GM23338 (cell line): ENCODE measurements at regions not wholly inside any gene's neighbourhood (a gene's known extent, or its start where the extent isn't known, plus 50 kb on each side); places are given as distances from the start of the nearest gene placed in this dataset.

Experiments
- ATAC-seq: fragments of 200-7000 bp; cut with Tn5 transposase; 3 replicates; pipeline ENCODE4 v1.9.1; 2020
- DNase-seq: peaks from one replicate; pipeline ENCODE4 v3.0.0-alpha.2; 2015; ENCODE audit warnings: low spot score
- H2AFZ ChIP-seq: fragments of 200-600 bp; sonication (generic); 2 replicates; pipeline ENCODE4 v1.8.0; 2016; ENCODE audit warnings: antibody characterized with exemption, mild to moderate bottlenecking, moderate library complexity
- H3F3A ChIP-seq: fragments of 200-600 bp; sonication (generic); replicated peaks from 2 replicates; pipeline ENCODE4 v1.8.0; 2017; ENCODE audit warnings: antibody characterized with exemption, mixed run types, low read depth
- H3K27ac ChIP-seq: fragments of 200-600 bp; sonication (generic); 2 replicates; pipeline ENCODE4 v1.6.1; 2016; ENCODE audit warnings: low read depth
- H3K27me3 ChIP-seq: fragments of 200-600 bp; sonication (generic); 2 replicates; pipeline ENCODE4 v1.8.0; 2016; ENCODE audit warnings: mild to moderate bottlenecking, mixed run types, moderate library complexity; ENCODE audit not compliant: insufficient read depth
- H3K36me3 ChIP-seq: fragments of 200-600 bp; sonication (generic); 2 replicates; pipeline ENCODE4 v1.8.0; 2016; ENCODE audit warnings: mild to moderate bottlenecking; ENCODE audit not compliant: insufficient read depth
- H3K4me1 ChIP-seq: fragments of 200-600 bp; sonication (generic); 2 replicates; pipeline ENCODE4 v1.8.0; 2016; ENCODE audit warnings: mild to moderate bottlenecking, moderate library complexity; ENCODE audit not compliant: insufficient read depth
- H3K4me2 ChIP-seq: fragments of 200-600 bp; sonication (generic); 2 replicates; pipeline ENCODE4 v1.7.1; 2017; ENCODE audit warnings: mixed run types
- H3K4me3 ChIP-seq: fragments of 200-600 bp; sonication (generic); 2 replicates; pipeline ENCODE4 v1.6.1; 2016; ENCODE audit warnings: mixed run types
- H3K79me2 ChIP-seq: fragments of 200-600 bp; sonication (generic); replicated peaks from 2 replicates; pipeline ENCODE4 v1.8.0; 2017; ENCODE audit warnings: mild to moderate bottlenecking; ENCODE audit not compliant: insufficient read depth
- H3K9me2 ChIP-seq: fragments of 200-600 bp; sonication (generic); 2 replicates; pipeline ENCODE4 v1.8.0; 2017; ENCODE audit not compliant: insufficient read depth
- H4K20me1 ChIP-seq: fragments of 200-600 bp; sonication (generic); replicated peaks from 2 replicates; pipeline ENCODE4 v1.8.0; 2017; ENCODE audit warnings: mild to moderate bottlenecking; ENCODE audit not compliant: insufficient read depth
- H3K27ac Mint-ChIP-seq: 2 replicates; pipeline ENCODE4 v1.8.0; 2020; ENCODE audit warnings: inconsistent platforms, mild to moderate bottlenecking, moderate library complexity, mixed read lengths
- H3K27me3 Mint-ChIP-seq: 3 replicates; pipeline ENCODE4 v1.8.0; 2022; ENCODE audit warnings: low read depth, mild to moderate bottlenecking, moderate library complexity, mixed read lengths, inconsistent platforms; ENCODE audit not compliant: insufficient read depth, poor library complexity
- H3K36me3 Mint-ChIP-seq: 3 replicates; pipeline ENCODE4 v1.8.0; 2021; ENCODE audit warnings: low read depth, mild to moderate bottlenecking, inconsistent platforms, moderate library complexity, mixed read lengths
- H3K4me1 Mint-ChIP-seq: 3 replicates; pipeline ENCODE4 v1.8.0; 2020; ENCODE audit warnings: mild to moderate bottlenecking, inconsistent platforms, mixed read lengths
- H3K4me3 Mint-ChIP-seq: 3 replicates; pipeline ENCODE4 v1.8.0; 2021; ENCODE audit warnings: moderate library complexity, mild to moderate bottlenecking, inconsistent platforms, mixed read lengths
- H3K9me3 Mint-ChIP-seq: 3 replicates; pipeline ENCODE4 v1.8.0; 2020; ENCODE audit warnings: moderate library complexity, mild to moderate bottlenecking, inconsistent platforms, mixed read lengths
- EZH2 ChIP-seq: fragments of 200-600 bp; sonication (generic); IDR thresholded peaks from one replicate; pipeline ENCODE4 v1.8.0; 2017; ENCODE audit warnings: antibody characterized with exemption, mild to moderate bottlenecking, low read depth; ENCODE audit not compliant: unreplicated experiment
- NANOG ChIP-seq: IDR thresholded peaks from 2 replicates; pipeline ENCODE4 v1.6.1; 2016; ENCODE audit warnings: antibody characterized with exemption, borderline replicate concordance
- POLR2AphosphoS5 ChIP-seq: IDR thresholded peaks from 2 replicates; pipeline ENCODE4 v1.6.1; 2016; ENCODE audit warnings: antibody characterized with exemption, low read depth
- STAT1 ChIP-seq: IDR thresholded peaks from one replicate; pipeline ENCODE4 v1.6.1; 2016; ENCODE audit warnings: antibody characterized with exemption; ENCODE audit not compliant: unreplicated experiment
- ZNF114 ChIP-seq: fragments of 250-450 bp; sonication (Bioruptor Pico); IDR thresholded peaks from 2 replicates; pipeline ENCODE4 v1.5.0; 2020; ENCODE audit warnings: mild to moderate bottlenecking, moderate library complexity
- ZNF331 ChIP-seq: fragments of 250-450 bp; sonication (Bioruptor Pico); IDR thresholded peaks from 2 replicates; pipeline ENCODE4 v1.5.0; 2020; ENCODE audit warnings: low read depth, mild to moderate bottlenecking, moderate library complexity
- ZNF462 ChIP-seq: fragments of 250-450 bp; sonication (Bioruptor Pico); IDR thresholded peaks from 2 replicates; pipeline ENCODE4 v1.5.0; 2020; ENCODE audit warnings: mild to moderate bottlenecking, moderate library complexity
- TF ChIP-seq, protein P1 (sequence below): IDR thresholded peaks from one replicate; pipeline ENCODE4 v1.6.1; 2018; ENCODE audit warnings: antibody characterized with exemption; ENCODE audit not compliant: unreplicated experiment
- TF ChIP-seq, protein P2 (sequence below), 2 experiments: fragments of 200-600 bp in 1 of 2; sonication (generic) in 1 of 2; conservative IDR thresholded peaks; 2 replicates each; pipeline versions ENCODE4 v1.5.1 to v1.6.1; 2016 to 2017; ENCODE audit warnings: antibody characterized with exemption in 2 of 2, low read depth in 2 of 2, mild to moderate bottlenecking in 2 of 2, moderate library complexity in 1 of 2

- peaks cover 11% of the 10 kb centered on the region for H3K4me1 Mint-ChIP-seq
- no peaks in the 10 kb centered on the region for H3K36me3 ChIP-seq
- H3K79me2 ChIP-seq: peaks cover 4% of the 10 kb centered on the region; the same call in 1 of the 2 replicates
- no peak overlapping the region for H3K4me3 ChIP-seq
- H3K4me3 Mint-ChIP-seq: no peak overlapping the region
- no peaks in the 10 kb centered on the region for H3K9me2 ChIP-seq
- no peak for ATAC-seq
- no peak overlapping the region for H3K27ac ChIP-seq
- H3K9me3 Mint-ChIP-seq: no peaks in the 10 kb centered on the region
- H3K36me3 Mint-ChIP-seq: peaks cover 5% of the 10 kb centered on the region; the same call in 2 of the 3 replicates
- H3F3A ChIP-seq: no peaks in the 10 kb centered on the region
- H3K27me3 Mint-ChIP-seq: peaks cover 2% of the 10 kb centered on the region
- H2AFZ ChIP-seq: no peak overlapping the region
- no peaks in the 10 kb centered on the region for H3K27me3 ChIP-seq
- H3K4me1 ChIP-seq: peaks cover under 1% of the 10 kb centered on the region; the same call in 1 of the 2 replicates
- no peaks in the 10 kb centered on the region for H4K20me1 ChIP-seq
- no peak for DNase-seq
- no peak overlapping the region for H3K4me2 ChIP-seq
- no peak overlapping the region for H3K27ac Mint-ChIP-seq
- TF ChIP-seq, protein P1, sequence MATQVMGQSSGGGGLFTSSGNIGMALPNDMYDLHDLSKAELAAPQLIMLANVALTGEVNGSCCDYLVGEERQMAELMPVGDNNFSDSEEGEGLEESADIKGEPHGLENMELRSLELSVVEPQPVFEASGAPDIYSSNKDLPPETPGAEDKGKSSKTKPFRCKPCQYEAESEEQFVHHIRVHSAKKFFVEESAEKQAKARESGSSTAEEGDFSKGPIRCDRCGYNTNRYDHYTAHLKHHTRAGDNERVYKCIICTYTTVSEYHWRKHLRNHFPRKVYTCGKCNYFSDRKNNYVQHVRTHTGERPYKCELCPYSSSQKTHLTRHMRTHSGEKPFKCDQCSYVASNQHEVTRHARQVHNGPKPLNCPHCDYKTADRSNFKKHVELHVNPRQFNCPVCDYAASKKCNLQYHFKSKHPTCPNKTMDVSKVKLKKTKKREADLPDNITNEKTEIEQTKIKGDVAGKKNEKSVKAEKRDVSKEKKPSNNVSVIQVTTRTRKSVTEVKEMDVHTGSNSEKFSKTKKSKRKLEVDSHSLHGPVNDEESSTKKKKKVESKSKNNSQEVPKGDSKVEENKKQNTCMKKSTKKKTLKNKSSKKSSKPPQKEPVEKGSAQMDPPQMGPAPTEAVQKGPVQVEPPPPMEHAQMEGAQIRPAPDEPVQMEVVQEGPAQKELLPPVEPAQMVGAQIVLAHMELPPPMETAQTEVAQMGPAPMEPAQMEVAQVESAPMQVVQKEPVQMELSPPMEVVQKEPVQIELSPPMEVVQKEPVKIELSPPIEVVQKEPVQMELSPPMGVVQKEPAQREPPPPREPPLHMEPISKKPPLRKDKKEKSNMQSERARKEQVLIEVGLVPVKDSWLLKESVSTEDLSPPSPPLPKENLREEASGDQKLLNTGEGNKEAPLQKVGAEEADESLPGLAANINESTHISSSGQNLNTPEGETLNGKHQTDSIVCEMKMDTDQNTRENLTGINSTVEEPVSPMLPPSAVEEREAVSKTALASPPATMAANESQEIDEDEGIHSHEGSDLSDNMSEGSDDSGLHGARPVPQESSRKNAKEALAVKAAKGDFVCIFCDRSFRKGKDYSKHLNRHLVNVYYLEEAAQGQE: no peak
- no peak for TF ChIP-seq ZNF114 (CRISPR knock-in tag)
- TF ChIP-seq POLR2AphosphoS5: no peak
Measured at GRCh38 chr6:22001396-22002027, 295.3 kb downstream of the PRL start.

DNA sequence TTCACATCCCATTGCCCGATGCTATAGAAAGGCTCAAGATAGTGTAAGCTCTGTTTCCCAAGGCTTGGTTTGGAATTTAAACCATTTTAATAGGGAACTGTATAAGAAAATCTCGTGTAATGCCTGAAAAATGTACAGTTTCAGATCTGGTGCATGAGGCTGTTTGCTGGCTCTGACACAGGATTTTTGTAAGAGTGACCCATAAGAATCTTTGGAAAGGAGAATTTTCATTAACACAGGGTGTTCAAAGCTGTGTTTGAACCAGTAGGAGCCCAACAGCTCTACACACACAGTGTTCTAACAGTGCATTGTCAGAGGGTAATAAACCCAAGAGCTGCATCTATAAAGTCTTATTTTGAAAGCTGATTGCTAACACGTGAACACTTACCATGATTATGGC lies 293.5 kb downstream of the PRL start:
- H3K4me1 Mint-ChIP-seq: peaks cover 9% of the 10 kb centered on the region
- Histone ChIP-seq H3K9me2 (no peaks in the 10 kb centered on the region), H3K4me3 (no peak overlapping the region), H3F3A (no peaks in the 10 kb centered on the region), H3K4me1 (0 out of 2 replicates have a peak, but pooled peaks cover 4% of the 10 kb centered on the region), H3K4me2 (no peak overlapping the region), H3K36me3 (no peaks in the 10 kb centered on the region), H3K27me3 (no peaks in the 10 kb centered on the region), H3K79me2 (peaks cover 4% of the 10 kb centered on the region; the same call in 1 of the 2 replicates), H2AFZ (no peak overlapping the region), H3K27ac (no peak overlapping the region), H4K20me1 (0 out of 2 replicates have a peak, but pooled peaks cover 2% of the 10 kb centered on the region)
- TF ChIP-seq EZH2 (no peak), ZNF462 (no peak), STAT1 (no peak), NANOG (no peak), ZNF331 (no peak)
- TF ChIP-seq, protein P2, sequence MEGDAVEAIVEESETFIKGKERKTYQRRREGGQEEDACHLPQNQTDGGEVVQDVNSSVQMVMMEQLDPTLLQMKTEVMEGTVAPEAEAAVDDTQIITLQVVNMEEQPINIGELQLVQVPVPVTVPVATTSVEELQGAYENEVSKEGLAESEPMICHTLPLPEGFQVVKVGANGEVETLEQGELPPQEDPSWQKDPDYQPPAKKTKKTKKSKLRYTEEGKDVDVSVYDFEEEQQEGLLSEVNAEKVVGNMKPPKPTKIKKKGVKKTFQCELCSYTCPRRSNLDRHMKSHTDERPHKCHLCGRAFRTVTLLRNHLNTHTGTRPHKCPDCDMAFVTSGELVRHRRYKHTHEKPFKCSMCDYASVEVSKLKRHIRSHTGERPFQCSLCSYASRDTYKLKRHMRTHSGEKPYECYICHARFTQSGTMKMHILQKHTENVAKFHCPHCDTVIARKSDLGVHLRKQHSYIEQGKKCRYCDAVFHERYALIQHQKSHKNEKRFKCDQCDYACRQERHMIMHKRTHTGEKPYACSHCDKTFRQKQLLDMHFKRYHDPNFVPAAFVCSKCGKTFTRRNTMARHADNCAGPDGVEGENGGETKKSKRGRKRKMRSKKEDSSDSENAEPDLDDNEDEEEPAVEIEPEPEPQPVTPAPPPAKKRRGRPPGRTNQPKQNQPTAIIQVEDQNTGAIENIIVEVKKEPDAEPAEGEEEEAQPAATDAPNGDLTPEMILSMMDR (conservative IDR thresholded peaks at IDR 0.05; ENCODE audit: low read depth in 2 of 2): no peak
- ATAC-seq: no peak
- no peak for DNase-seq
- peaks cover 2% of the 10 kb centered on the region for H3K27me3 Mint-ChIP-seq
- H3K4me3 Mint-ChIP-seq: no peak overlapping the region
- H3K36me3 Mint-ChIP-seq: peaks cover 7% of the 10 kb centered on the region; the same call in 2 of the 3 replicates
- no peak overlapping the region for H3K27ac Mint-ChIP-seq
- H3K9me3 Mint-ChIP-seq: no peaks in the 10 kb centered on the region
